BJ (cell line): ENCODE measurements at regions not wholly inside any gene's neighbourhood (a gene's known extent, or its start where the extent isn't known, plus 50 kb on each side); places are given as distances from the start of the nearest gene placed in this dataset.
"Not testable (repeated sequence)": the region's sequence is repeated elsewhere in the genome, so short reads cannot be mapped to it uniquely, and the experiment has no call there.

Experiments
- CTCF ChIA-PET: fragments of 350-600 bp; formaldehyde crosslinking; extraction: SDS; loops from one replicate; lab custom pipeline; 2021; ENCODE audit warnings: antibody characterized with exemption, inconsistent platforms; lab: Yijun Ruan, JAX
- POLR2A ChIA-PET: fragments of 300-600 bp; sonication (Branson Sonifier 250); formaldehyde crosslinking; extraction: SDS; loops from one replicate; lab custom pipeline; 2021; ENCODE audit warnings: antibody characterized with exemption; lab: Charles Lee
- DNase-seq: peaks from one replicate; pipeline ENCODE4 v3.0.0-alpha.2; 2011; ENCODE audit warnings: low read depth
- H3K27me3 ChIP-seq: 2 replicates; pipeline ENCODE4 v1.6.0; 2011; ENCODE audit warnings: low read length; ENCODE audit not compliant: control insufficient read depth, insufficient read depth
- H3K36me3 ChIP-seq: 2 replicates; pipeline ENCODE4 v1.5.1; 2011; ENCODE audit warnings: low read length; ENCODE audit not compliant: control insufficient read depth, insufficient read depth
- H3K4me3 ChIP-seq: 2 replicates; pipeline ENCODE4 v1.5.1; 2011; ENCODE audit warnings: low read depth, mild to moderate bottlenecking, control low read depth, low read length
- CTCF ChIP-seq: IDR thresholded peaks from 2 replicates; pipeline ENCODE4 v1.5.1; 2011; ENCODE audit warnings: low read depth, mild to moderate bottlenecking, control low read depth, inconsistent platforms, low read length, moderate library complexity; ENCODE audit not compliant: insufficient read depth

- no peaks in the 10 kb centered on the region for H3K27me3 ChIP-seq
- no peaks in the 10 kb centered on the region for H3K36me3 ChIP-seq
- ChIA-PET CTCF (interaction anchor here (1.6 kb wide), 1 partner anchor 20 kb away, joined by 3 read pairs; no protein-coding TSS in a partner anchor), POLR2A (no interaction called here)
- DNase-seq, result no peak
- no peak for TF ChIP-seq CTCF
- H3K4me3 ChIP-seq, result no peak overlapping the region
These were observed 479.2 kb downstream of the RPS29 start for GRCh38 chr14:49106741-49107667.

- CTCF ChIA-PET, result interaction anchor here (1.6 kb wide), 1 partner anchor 19 kb away, joined by 3 read pairs; no protein-coding TSS in a partner anchor
- Histone ChIP-seq H3K27me3 (no peaks in the 10 kb centered on the region), H3K36me3 (no peaks in the 10 kb centered on the region), H3K4me3 (no peak overlapping the region)
- no peak for DNase-seq
- POLR2A ChIA-PET, result no interaction called here
- no peak for TF ChIP-seq CTCF
These were observed 480.2 kb downstream of the RPS29 start for GRCh38 chr14:49105956-49106355.

- Histone ChIP-seq H3K4me3 (no peak overlapping the region), H3K36me3 (no peaks in the 10 kb centered on the region), H3K27me3 (no peaks in the 10 kb centered on the region)
- POLR2A ChIA-PET, result no interaction called here
- TF ChIP-seq CTCF, result no peak
- no peak for DNase-seq
- CTCF ChIA-PET, result interaction anchor here (1.6 kb wide), 1 partner anchor 19 kb away, joined by 3 read pairs; no protein-coding TSS in a partner anchor
These were observed 480.7 kb downstream of the RPS29 start for GRCh38 chr14:49105512-49105911.

GRCh38 chr14:49092345-49092744 is 493.8 kb downstream of the RPS29 start:
- Histone ChIP-seq H3K36me3 (no peaks in the 10 kb centered on the region), H3K4me3 (no peak overlapping the region), H3K27me3 (no peaks in the 10 kb centered on the region)
- TF ChIP-seq CTCF, result no peak
- ChIA-PET CTCF (no interaction called here), POLR2A (no interaction called here)
- no peak for DNase-seq

- Histone ChIP-seq H3K4me3 (no peak overlapping the region), H3K36me3 (no peaks in the 10 kb centered on the region), H3K27me3 (no peaks in the 10 kb centered on the region)
- TF ChIP-seq CTCF, result no peak
- no peak for DNase-seq
- CTCF ChIA-PET, result no interaction called here
- POLR2A ChIA-PET, result no interaction called here
These were observed 497.1 kb downstream of the RPS29 start for GRCh38 chr14:49089107-49089506.

- POLR2A ChIA-PET, CTCF ChIA-PET, H3K27me3 ChIP-seq, H3K36me3 ChIP-seq, H3K4me3 ChIP-seq, DNase-seq: not testable (repeated sequence)
These were observed 512.9 kb downstream of the RPS29 start for GRCh38 chr14:49073292-49073691.
